ENCODE measurements at regions not wholly inside any gene's neighbourhood (a gene's known extent, or its start where the extent isn't known, plus 50 kb on each side); places are given as distances from the start of the nearest gene placed in this dataset.

DNA sequence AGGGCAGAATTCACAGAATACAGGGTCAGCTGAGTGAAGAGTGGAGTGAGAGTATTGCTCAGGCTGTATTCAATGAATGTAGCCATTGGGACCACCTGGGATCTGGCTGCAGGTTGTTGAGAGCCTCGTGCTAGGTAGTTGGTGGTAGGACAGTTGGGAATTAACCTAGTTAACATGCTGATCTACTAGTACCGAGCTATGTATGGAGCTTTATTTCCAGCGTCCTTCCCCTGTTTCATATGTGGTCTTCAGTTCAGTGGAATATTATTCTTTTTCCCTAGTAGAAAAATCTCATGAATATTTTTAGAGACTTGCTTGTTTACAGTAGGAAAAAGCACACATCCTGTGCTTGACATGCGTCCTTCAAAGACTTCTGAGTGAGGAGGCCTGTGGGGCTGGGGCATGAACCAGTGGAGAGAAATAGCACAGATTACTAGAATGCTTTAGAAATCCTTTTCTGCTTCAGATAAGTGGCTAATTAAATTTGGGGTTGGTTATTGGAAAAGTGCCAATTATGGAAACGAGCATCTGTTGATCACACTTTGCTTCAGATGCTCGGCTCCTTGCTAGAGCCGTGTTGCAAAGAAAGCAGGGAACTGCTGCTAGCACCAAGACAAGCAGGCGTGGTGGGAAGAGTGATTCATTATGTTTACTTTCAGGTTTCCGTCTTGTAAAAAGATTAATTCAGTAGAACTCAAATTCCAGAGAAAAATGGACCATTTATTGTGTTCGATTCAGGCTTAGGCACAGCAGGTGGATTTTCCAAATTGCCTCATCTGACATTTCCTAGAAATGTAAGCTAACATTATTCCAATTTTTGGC, 53.6 kb downstream of the ARF6 start:
- intact Hi-C loops (cut with DNase I): no loop called here
- H3K4me3 ChIP-seq: no peak overlapping the region
- TF ChIP-seq, protein P1, sequence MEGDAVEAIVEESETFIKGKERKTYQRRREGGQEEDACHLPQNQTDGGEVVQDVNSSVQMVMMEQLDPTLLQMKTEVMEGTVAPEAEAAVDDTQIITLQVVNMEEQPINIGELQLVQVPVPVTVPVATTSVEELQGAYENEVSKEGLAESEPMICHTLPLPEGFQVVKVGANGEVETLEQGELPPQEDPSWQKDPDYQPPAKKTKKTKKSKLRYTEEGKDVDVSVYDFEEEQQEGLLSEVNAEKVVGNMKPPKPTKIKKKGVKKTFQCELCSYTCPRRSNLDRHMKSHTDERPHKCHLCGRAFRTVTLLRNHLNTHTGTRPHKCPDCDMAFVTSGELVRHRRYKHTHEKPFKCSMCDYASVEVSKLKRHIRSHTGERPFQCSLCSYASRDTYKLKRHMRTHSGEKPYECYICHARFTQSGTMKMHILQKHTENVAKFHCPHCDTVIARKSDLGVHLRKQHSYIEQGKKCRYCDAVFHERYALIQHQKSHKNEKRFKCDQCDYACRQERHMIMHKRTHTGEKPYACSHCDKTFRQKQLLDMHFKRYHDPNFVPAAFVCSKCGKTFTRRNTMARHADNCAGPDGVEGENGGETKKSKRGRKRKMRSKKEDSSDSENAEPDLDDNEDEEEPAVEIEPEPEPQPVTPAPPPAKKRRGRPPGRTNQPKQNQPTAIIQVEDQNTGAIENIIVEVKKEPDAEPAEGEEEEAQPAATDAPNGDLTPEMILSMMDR (IDR thresholded peaks at IDR 0.05): no peak
- no peaks in the 10 kb centered on the region for H3K9me3 ChIP-seq
- no peaks in the 10 kb centered on the region for H3K36me3 ChIP-seq
- peaks cover 8% of the 10 kb centered on the region for H3K4me1 ChIP-seq
- no peaks in the 10 kb centered on the region for H3K27me3 ChIP-seq
- H3K27ac ChIP-seq: peak overlapping the region; percentile 53
- DNase-seq: peak; percentile 73
- peak overlapping the region in 1 of 2 donors; percentile 22 for H3K9ac ChIP-seq (ENCODE audit: low read depth in 2 of 2, low read length in 2 of 2)

DNA sequence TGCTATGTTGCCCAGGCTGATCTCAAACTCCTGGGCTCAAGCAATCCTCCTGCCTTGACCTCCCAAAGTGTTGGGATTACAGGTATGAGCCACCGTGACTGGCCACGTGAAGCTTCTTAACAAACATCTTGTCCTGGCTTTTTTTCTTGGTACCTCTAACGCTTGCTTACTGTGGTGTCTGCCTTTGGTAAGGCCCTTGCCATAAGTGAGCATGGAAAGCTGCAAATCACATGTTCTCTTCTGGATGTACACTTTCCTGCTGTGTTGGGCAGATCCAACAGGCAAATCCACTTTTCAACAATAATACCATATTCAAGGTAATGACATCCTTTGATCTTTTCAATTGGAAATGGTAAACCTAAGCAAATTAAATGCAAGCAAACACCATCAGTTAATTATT, 54.6 kb downstream of the ARF6 start:
- Histone ChIP-seq H3K4me3 (no peak overlapping the region), H3K9ac (ENCODE audit: low read depth in 2 of 2, low read length in 2 of 2) (no peak overlapping the region), H3K9me3 (no peaks in the 10 kb centered on the region), H3K27me3 (no peaks in the 10 kb centered on the region), H3K27ac (no peak overlapping the region), H3K36me3 (no peaks in the 10 kb centered on the region), H3K4me1 (peaks cover 8% of the 10 kb centered on the region)
- intact Hi-C loops (cut with DNase I): no loop called here
- no peak for DNase-seq
- TF ChIP-seq, protein P1 (IDR thresholded peaks at IDR 0.05): no peak

DNA sequence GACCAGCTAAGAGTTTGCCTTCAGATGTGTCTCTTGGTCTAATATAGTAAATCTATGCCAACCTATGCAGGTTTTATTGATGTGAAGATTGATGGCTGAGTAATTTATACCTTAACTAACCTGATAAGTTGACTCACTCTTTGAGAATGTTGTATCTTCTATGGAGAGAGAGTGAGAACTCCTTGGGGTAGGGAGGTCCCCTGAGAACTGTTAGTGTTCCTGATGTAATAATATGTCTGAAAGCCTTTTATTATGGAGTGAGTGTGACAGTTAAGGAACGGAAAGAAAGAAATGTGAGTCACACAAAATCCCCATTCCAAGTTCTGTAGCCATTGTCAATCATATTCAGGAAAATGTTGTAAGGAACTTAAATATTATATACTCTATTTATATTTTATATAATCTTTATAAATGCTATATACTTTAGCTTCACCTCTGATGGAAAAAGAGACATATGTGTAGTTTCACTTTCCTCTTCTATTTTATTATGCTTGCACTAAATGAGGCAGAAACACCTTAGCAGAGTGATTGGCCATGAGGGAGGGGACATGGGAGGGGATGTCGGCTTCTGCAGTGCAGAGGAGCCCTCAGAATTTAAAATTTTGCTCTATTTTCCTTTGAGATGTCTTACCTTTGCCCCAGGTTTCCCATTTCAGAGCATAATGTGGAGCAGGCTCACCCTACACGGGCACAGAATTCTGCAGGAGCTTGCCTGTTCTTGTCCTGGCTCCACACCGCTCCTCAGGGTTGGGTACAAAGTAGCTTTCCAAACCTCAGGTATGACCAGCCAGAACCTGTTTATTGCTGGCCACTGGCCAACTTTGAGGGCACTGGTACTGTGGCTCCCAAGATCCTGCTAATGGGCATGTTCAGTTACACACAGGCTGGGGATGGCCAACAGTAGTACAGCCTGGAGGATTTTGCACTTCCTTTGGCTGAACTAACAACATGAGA, 57.7 kb downstream of the ARF6 start:
- TF ChIP-seq, protein P1 (IDR thresholded peaks at IDR 0.05): no peak
- no peaks in the 10 kb centered on the region for H3K27me3 ChIP-seq
- intact Hi-C loops (cut with DNase I): loop anchor here (5.0 kb wide), 1 partner anchor 53 kb away; no protein-coding TSS in a partner anchor
- peak overlapping the region in 1 of 2 donors; percentile 51 for H3K9ac ChIP-seq (ENCODE audit: low read depth in 2 of 2, low read length in 2 of 2)
- H3K4me3 ChIP-seq: no peak overlapping the region
- peak overlapping the region; percentile 82 for H3K27ac ChIP-seq
- H3K36me3 ChIP-seq: no peaks in the 10 kb centered on the region
- peaks cover 8% of the 10 kb centered on the region for H3K4me1 ChIP-seq
- no peaks in the 10 kb centered on the region for H3K9me3 ChIP-seq
- DNase-seq: peak; percentile 93

DNA sequence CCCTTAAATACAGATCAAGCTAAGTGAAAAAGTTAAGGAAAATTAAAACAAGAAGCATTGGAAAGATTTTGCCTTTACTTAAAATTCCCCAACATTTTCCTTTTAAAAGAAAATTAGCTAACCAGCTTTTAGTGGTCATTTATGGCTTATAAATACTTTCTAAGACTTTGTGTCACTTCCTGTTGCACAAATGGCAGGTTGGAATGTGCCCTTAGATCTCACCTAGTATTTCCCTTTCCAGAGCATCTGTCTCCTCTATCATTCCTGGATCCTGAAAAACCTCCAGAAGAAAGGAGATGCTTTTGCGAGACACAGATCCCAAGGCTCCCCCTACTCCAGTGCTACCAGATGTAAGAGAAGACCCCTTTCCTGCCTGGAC, 58.3 kb downstream of the ARF6 start:
- Histone ChIP-seq H3K9ac (ENCODE audit: low read depth in 2 of 2, low read length in 2 of 2) (peak overlapping the region; percentile 37 to 42), H3K27ac (peak overlapping the region; percentile 82)

More for the DNA sequence above, 58.3 kb downstream of the ARF6 start:
- intact Hi-C loops (cut with DNase I): loop anchor here (5.0 kb wide), 1 partner anchor 54 kb away; no protein-coding TSS in a partner anchor
- DNase-seq: no peak
- no peaks in the 10 kb centered on the region for H3K36me3 ChIP-seq
- H3K4me1 ChIP-seq: peaks cover 8% of the 10 kb centered on the region
- no peaks in the 10 kb centered on the region for H3K9me3 ChIP-seq
- H3K27me3 ChIP-seq: no peaks in the 10 kb centered on the region
- H3K4me3 ChIP-seq: no peak overlapping the region
- TF ChIP-seq, protein P1 (IDR thresholded peaks at IDR 0.05): no peak
